H1 (cell line): ENCODE measurements at regions not wholly inside any gene's neighbourhood (a gene's known extent, or its start where the extent isn't known, plus 50 kb on each side); places are given as distances from the start of the nearest gene placed in this dataset.

Experiments
- CHD7 ChIP-seq: fragments of 300-600 bp; sonication (generic); IDR thresholded peaks from 2 replicates; pipeline ENCODE4 v1.7.1; 2012; ENCODE audit warnings: low read length, moderate library complexity, mild to moderate bottlenecking, inconsistent platforms; ENCODE audit not compliant: insufficient replicate concordance
- GABPA ChIP-seq: IDR thresholded peaks from 2 replicates; pipeline ENCODE4 v1.6.1; 2011; ENCODE audit warnings: mild to moderate bottlenecking, low read length, moderate library complexity, borderline replicate concordance; ENCODE audit not compliant: insufficient read depth
- GTF2F1 ChIP-seq: IDR thresholded peaks from 2 replicates; pipeline ENCODE4 v1.6.1; 2012; ENCODE audit warnings: low read depth, low read length, improper control_type of control experiment, borderline replicate concordance
- KDM5A ChIP-seq: fragments of 200-600 bp; IDR thresholded peaks from 2 replicates; pipeline ENCODE4 v1.7.1; 2012; ENCODE audit warnings: mild to moderate bottlenecking, low read length, inconsistent platforms, mixed read lengths
- MAX ChIP-seq: IDR thresholded peaks from 2 replicates; pipeline ENCODE4 v1.6.1; 2012; ENCODE audit warnings: inconsistent platforms
- SIX5 ChIP-seq: IDR thresholded peaks from 2 replicates; pipeline ENCODE4 v1.6.1; 2011; ENCODE audit warnings: mild to moderate bottlenecking, low read depth, low read length
- TEAD4 ChIP-seq: IDR thresholded peaks from 2 replicates; pipeline ENCODE4 v1.6.1; 2012; ENCODE audit warnings: low read depth, low read length, inconsistent platforms, mixed read lengths
- USF2 ChIP-seq: IDR thresholded peaks from 2 replicates; pipeline ENCODE4 v1.6.1; 2011; ENCODE audit warnings: low read length, improper control_type of control experiment
- ZNF274 ChIP-seq: IDR thresholded peaks from 2 replicates; pipeline ENCODE4 v1.7.0; 2012; ENCODE audit warnings: low read length, borderline replicate concordance; ENCODE audit errors: extremely low read depth

- TF ChIP-seq GABPA: no peak
- no peak for TF ChIP-seq USF2
- TF ChIP-seq KDM5A: no peak
- TF ChIP-seq ZNF274: no peak
- TF ChIP-seq SIX5: no peak
- no peak for TF ChIP-seq TEAD4
- TF ChIP-seq CHD7: no peak
- TF ChIP-seq MAX: no peak
- TF ChIP-seq GTF2F1: no peak
These were observed 148.1 kb downstream of the CEBPB start (continued) for GRCh38 chr20:50338479-50339391.
